ENCODE measurements at regions not wholly inside any gene's neighbourhood (a gene's known extent, or its start where the extent isn't known, plus 50 kb on each side); places are given as distances from the start of the nearest gene placed in this dataset.
"Not testable (repeated sequence)": the region's sequence is repeated elsewhere in the genome, so short reads cannot be mapped to it uniquely, and the experiment has no call there.

- DNase-seq: no peak
These were observed 626.9 kb downstream of the EFNB2 start for GRCh38 chr13:105908586-105908985.

- no peak for DNase-seq
These were observed 628.0 kb downstream of the EFNB2 start for GRCh38 chr13:105907319-105908019.

- DNase-seq: no peak
These were observed 628.7 kb downstream of the EFNB2 start for GRCh38 chr13:105906746-105907145.

- DNase-seq: no peak
These were observed 631.3 kb downstream of the EFNB2 start for GRCh38 chr13:105904034-105904742.

- DNase-seq: no peak
These were observed 633.1 kb downstream of the EFNB2 start for GRCh38 chr13:105902396-105902795.

GRCh38 chr13:105897575-105897974 is 637.9 kb downstream of the EFNB2 start:
- DNase-seq: no peak

GRCh38 chr13:105894697-105895096 is 640.8 kb downstream of the EFNB2 start:
- DNase-seq: no peak

GRCh38 chr13:105890509-105890908 is 645.0 kb downstream of the EFNB2 start:
- DNase-seq: no peak

- no peak for DNase-seq
These were observed 657.3 kb downstream of the EFNB2 start for GRCh38 chr13:105878119-105878700.

- DNase-seq: no peak
These were observed 660.6 kb downstream of the EFNB2 start for GRCh38 chr13:105874814-105875213.

- DNase-seq: no peak
These were observed 663.7 kb downstream of the EFNB2 start for GRCh38 chr13:105871768-105872167.

GRCh38 chr13:105871326-105871725 is 664.1 kb downstream of the EFNB2 start:
- no peak for DNase-seq

GRCh38 chr13:105863300-105863920 is 672.1 kb downstream of the EFNB2 start:
- no peak for DNase-seq

- DNase-seq: peak; percentile 54
These were observed 687.0 kb downstream of the EFNB2 start for GRCh38 chr13:105848494-105848893.

GRCh38 chr13:105847527-105848291 is 687.8 kb downstream of the EFNB2 start:
- DNase-seq: peak; percentile 74

GRCh38 chr13:105846923-105847322 is 688.5 kb downstream of the EFNB2 start:
- DNase-seq: no peak

GRCh38 chr13:105841286-105841685 is 694.2 kb downstream of the EFNB2 start:
- no peak for DNase-seq

- DNase-seq: no peak
These were observed 697.2 kb downstream of the EFNB2 start for GRCh38 chr13:105838231-105838630.

- not testable (repeated sequence) for DNase-seq
These were observed 698.2 kb downstream of the EFNB2 start for GRCh38 chr13:105837295-105837694.

GRCh38 chr13:105830821-105831220 is 704.6 kb downstream of the EFNB2 start:
- DNase-seq: no peak

GRCh38 chr13:105827111-105827809 is 708.2 kb downstream of the EFNB2 start:
- DNase-seq: no peak

GRCh38 chr13:105825071-105825470 is 710.4 kb downstream of the EFNB2 start:
- no peak for DNase-seq

All from NCI-H1105 (cell line).